ENCODE measurements at regions not wholly inside any gene's neighbourhood (a gene's known extent, or its start where the extent isn't known, plus 50 kb on each side); places are given as distances from the start of the nearest gene placed in this dataset.

DNA sequence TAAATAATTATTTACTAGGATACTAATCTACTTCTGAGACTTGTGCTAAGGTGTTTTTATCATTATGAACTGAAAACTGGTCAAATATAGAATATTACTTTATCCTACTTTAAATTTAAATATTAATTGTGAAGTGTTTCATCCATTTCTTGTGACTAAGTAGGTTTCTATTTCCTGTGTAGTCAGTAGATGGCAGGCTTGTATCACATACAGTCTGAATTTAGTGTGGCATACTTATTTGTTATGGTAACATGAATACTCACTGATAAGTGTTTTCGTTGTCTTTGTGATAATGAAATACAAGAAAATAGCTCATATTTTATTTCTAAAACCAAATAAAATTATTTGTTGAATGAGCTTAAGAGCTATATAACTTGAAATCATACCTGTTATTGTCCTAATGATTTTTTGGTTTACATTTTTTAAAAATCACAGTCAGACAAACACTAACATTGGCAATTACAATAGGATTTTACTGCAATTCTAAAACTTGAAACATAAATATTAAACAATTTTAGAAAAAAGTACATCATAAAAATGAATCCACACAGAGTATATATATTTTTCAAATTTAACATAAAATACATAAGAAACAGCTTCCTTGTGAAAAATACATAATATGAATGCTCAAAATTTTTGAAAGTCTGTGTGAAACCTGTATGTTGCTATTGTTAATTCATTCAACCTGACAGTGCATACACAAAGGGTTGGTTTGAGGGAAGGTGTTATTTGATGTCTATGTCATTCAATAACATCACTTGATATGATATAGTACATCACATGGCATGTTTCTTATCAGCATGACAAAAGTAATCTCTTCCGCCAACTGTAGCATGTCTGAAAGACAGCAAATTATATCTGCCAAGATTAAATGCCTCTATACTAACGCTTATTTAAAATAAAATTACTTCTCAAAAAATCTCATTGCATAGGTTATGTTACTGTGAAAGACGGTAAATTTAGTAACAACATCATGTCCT, 904.8 kb upstream of the PCDH20 start:
- peak overlapping the region; percentile 10; the same call in 1 of the 2 replicates for H3K4me3 ChIP-seq (ENCODE audit: low read length)
- H3K36me3 ChIP-seq (ENCODE audit: control insufficient read depth, low read length), result 0 out of 2 replicates have a peak, but pooled peaks cover 3% of the 10 kb centered on the region
- peaks cover 15% of the 10 kb centered on the region for H3K4me1 ChIP-seq (ENCODE audit: control insufficient read depth, low read length)
- no peaks in the 10 kb centered on the region for H3F3A ChIP-seq (ENCODE audit: control insufficient read depth, insufficient read depth)
- H3K27me3 ChIP-seq (ENCODE audit: control insufficient read depth, low read length), result no peaks in the 10 kb centered on the region
- TF ChIP-seq, protein P1, sequence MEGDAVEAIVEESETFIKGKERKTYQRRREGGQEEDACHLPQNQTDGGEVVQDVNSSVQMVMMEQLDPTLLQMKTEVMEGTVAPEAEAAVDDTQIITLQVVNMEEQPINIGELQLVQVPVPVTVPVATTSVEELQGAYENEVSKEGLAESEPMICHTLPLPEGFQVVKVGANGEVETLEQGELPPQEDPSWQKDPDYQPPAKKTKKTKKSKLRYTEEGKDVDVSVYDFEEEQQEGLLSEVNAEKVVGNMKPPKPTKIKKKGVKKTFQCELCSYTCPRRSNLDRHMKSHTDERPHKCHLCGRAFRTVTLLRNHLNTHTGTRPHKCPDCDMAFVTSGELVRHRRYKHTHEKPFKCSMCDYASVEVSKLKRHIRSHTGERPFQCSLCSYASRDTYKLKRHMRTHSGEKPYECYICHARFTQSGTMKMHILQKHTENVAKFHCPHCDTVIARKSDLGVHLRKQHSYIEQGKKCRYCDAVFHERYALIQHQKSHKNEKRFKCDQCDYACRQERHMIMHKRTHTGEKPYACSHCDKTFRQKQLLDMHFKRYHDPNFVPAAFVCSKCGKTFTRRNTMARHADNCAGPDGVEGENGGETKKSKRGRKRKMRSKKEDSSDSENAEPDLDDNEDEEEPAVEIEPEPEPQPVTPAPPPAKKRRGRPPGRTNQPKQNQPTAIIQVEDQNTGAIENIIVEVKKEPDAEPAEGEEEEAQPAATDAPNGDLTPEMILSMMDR (IDR thresholded peaks at IDR 0.05; ENCODE audit: low read depth, low read length, poor library complexity, severe bottlenecking), result peak; percentile 58
- TF ChIP-seq EZH2phosphoT487 (IDR thresholded peaks at IDR 0.05; ENCODE audit: borderline replicate concordance, low read length), result no peak
- H3K9me3 ChIP-seq (ENCODE audit: control insufficient read depth, insufficient read depth, low read length), result no peaks in the 10 kb centered on the region
- H3K9me2 ChIP-seq (replicated peaks; ENCODE audit: control insufficient read depth, low read length), result no peaks in the 10 kb centered on the region
- H3K79me2 ChIP-seq (ENCODE audit: control insufficient read depth, low read length), result no peaks in the 10 kb centered on the region
- H3K4me2 ChIP-seq (ENCODE audit: low read length), result peak overlapping the region; percentile 9
- H4K20me1 ChIP-seq (ENCODE audit: control insufficient read depth, insufficient read depth, low read depth, low read length), result no peaks in the 10 kb centered on the region
- H3K27ac ChIP-seq (ENCODE audit: low read depth, low read length), result no peak overlapping the region

DNA sequence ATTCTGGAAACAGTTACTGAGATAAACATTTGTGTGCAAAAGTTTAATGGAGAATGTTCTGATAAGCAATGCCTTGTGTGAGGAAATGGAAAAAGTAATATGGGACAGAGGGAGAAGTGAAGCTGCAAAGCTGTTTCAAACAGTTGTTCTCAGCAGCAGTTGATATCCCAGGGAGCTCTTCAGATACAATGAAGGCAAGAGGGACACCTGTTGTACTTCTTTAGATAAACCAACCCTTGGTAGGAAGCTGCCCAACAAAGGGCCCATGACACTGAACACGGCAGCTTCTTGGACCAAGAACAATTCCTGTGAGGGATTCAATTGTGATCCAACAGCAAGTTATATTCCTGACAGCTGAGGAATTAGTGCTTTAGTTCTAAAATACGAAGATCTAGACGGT, 894.3 kb upstream of the PCDH20 start:
- Histone ChIP-seq H3F3A (ENCODE audit: control insufficient read depth, insufficient read depth) (no peaks in the 10 kb centered on the region), H4K20me1 (ENCODE audit: control insufficient read depth, insufficient read depth, low read depth, low read length) (no peaks in the 10 kb centered on the region), H3K27ac (ENCODE audit: low read depth, low read length) (no peak overlapping the region), H3K36me3 (ENCODE audit: control insufficient read depth, low read length) (no peaks in the 10 kb centered on the region), H3K4me1 (ENCODE audit: control insufficient read depth, low read length) (peaks cover 12% of the 10 kb centered on the region), H3K9me3 (ENCODE audit: control insufficient read depth, insufficient read depth, low read length) (peaks cover 3% of the 10 kb centered on the region; the same call in 1 of the 2 replicates), H3K9me2 (replicated peaks; ENCODE audit: control insufficient read depth, low read length) (no peaks in the 10 kb centered on the region), H3K79me2 (ENCODE audit: control insufficient read depth, low read length) (no peaks in the 10 kb centered on the region), H3K4me2 (ENCODE audit: low read length) (no peak overlapping the region), H3K4me3 (ENCODE audit: low read length) (no peak overlapping the region), H3K27me3 (ENCODE audit: control insufficient read depth, low read length) (no peaks in the 10 kb centered on the region)
- TF ChIP-seq EZH2phosphoT487 (IDR thresholded peaks at IDR 0.05; ENCODE audit: borderline replicate concordance, low read length), result no peak
- TF ChIP-seq, protein P1 (IDR thresholded peaks at IDR 0.05; ENCODE audit: low read depth, low read length, poor library complexity, severe bottlenecking), result no peak

DNA sequence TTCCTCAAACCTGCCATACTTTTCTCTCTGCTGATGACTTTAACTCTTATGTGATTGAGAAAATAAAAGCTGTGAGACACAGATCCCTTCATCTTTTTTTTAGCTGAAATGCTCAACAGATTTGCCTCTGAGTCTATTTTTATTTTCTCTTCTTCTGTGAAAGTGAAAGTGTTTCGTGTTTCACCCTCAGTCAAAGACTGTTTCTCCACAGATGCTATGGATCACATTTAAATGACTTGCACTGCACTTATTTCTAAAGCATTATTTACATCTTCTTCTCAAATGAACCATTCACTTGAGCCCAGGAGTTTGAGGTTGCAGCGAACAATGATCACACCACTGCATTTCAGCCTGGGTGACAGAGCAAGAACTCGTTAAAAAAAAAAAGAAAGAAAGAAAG, 890.1 kb upstream of the PCDH20 start:
- H4K20me1 ChIP-seq (ENCODE audit: control insufficient read depth, insufficient read depth, low read depth, low read length), result no peaks in the 10 kb centered on the region
- peak overlapping the region; percentile 61 for H3K4me2 ChIP-seq (ENCODE audit: low read length)
- TF ChIP-seq EZH2phosphoT487 (IDR thresholded peaks at IDR 0.05; ENCODE audit: borderline replicate concordance, low read length), result no peak
- TF ChIP-seq, protein P1 (IDR thresholded peaks at IDR 0.05; ENCODE audit: low read depth, low read length, poor library complexity, severe bottlenecking), result no peak
- H3K27me3 ChIP-seq (ENCODE audit: control insufficient read depth, low read length), result no peaks in the 10 kb centered on the region
- no peaks in the 10 kb centered on the region for H3K79me2 ChIP-seq (ENCODE audit: control insufficient read depth, low read length)
- H3F3A ChIP-seq (ENCODE audit: control insufficient read depth, insufficient read depth), result no peaks in the 10 kb centered on the region
- no peaks in the 10 kb centered on the region for H3K36me3 ChIP-seq (ENCODE audit: control insufficient read depth, low read length)
- H3K4me1 ChIP-seq (ENCODE audit: control insufficient read depth, low read length), result peaks cover 12% of the 10 kb centered on the region
- H3K4me3 ChIP-seq (ENCODE audit: low read length), result peak overlapping the region; percentile 58
- H3K9me2 ChIP-seq (replicated peaks; ENCODE audit: control insufficient read depth, low read length), result no peaks in the 10 kb centered on the region
- H3K9me3 ChIP-seq (ENCODE audit: control insufficient read depth, insufficient read depth, low read length), result peaks cover 11% of the 10 kb centered on the region; the same call in 1 of the 2 replicates
- H3K27ac ChIP-seq (ENCODE audit: low read depth, low read length), result no peak overlapping the region
